SK-N-SH (cell line): ENCODE measurements at regions not wholly inside any gene's neighbourhood (a gene's known extent, or its start where the extent isn't known, plus 50 kb on each side); places are given as distances from the start of the nearest gene placed in this dataset.

Experiments
- CTCF ChIA-PET: fragments of 300-600, 350-600 bp; formaldehyde crosslinking; extraction: SDS; loops from one replicate; lab custom pipeline; 2021; lab: Yijun Ruan, JAX
- POLR2A ChIA-PET: fragments of 350-600 bp; sonication (Branson Sonifier 250); formaldehyde crosslinking; extraction: SDS; loops from one replicate; lab custom pipeline; 2020; ENCODE audit warnings: antibody characterized with exemption, inconsistent platforms; lab: Yijun Ruan, JAX
- DNase-seq: peaks from one replicate; pipeline ENCODE4 v3.0.0; 2012
- H2AFZ ChIP-seq: fragments of 200-600 bp; sonication (generic); 2 replicates; pipeline ENCODE4 v1.8.1; 2016; ENCODE audit warnings: antibody characterized with exemption, mild to moderate bottlenecking, low read depth
- H3F3A ChIP-seq: fragments of 200-600 bp; sonication (generic); replicated peaks from 2 replicates; pipeline ENCODE3; 2016; ENCODE audit warnings: antibody characterized with exemption, mild to moderate bottlenecking; ENCODE audit not compliant: insufficient read depth
- H3K27ac ChIP-seq, 2 experiments: fragments of 200-500 bp in 1 of 2; fragments of 200-600 bp in 1 of 2; sonication (Bioruptor generic) in 1 of 2; sonication (generic), shearing (Covaris generic) in 1 of 2; 2 replicates each; pipeline versions ENCODE4 v1.5.1 to v1.6.1; 2014 to 2016; ENCODE audit warnings: low read depth in 2 of 2, inconsistent platforms in 1 of 2, low read length in 1 of 2, mild to moderate bottlenecking in 1 of 2, mixed read lengths in 1 of 2
- H3K27me3 ChIP-seq: fragments of 200-600 bp; sonication (generic), shearing (Covaris generic); 2 replicates; pipeline ENCODE4 v1.6.1; 2016; ENCODE audit warnings: mixed run types; ENCODE audit not compliant: insufficient read depth
- H3K36me3 ChIP-seq, 2 experiments: fragments of 200-500 bp in 1 of 2; fragments of 200-600 bp in 1 of 2; sonication (Bioruptor generic) in 1 of 2; sonication (generic) in 1 of 2; replicated peaks in 1 of 2; 2 replicates each; pipeline versions ENCODE3 to v1.5.1; 2014 to 2016; ENCODE audit warnings: low read length in 1 of 2, mild to moderate bottlenecking in 1 of 2; ENCODE audit not compliant: insufficient read depth in 2 of 2, control insufficient read depth in 1 of 2
- H3K4me1 ChIP-seq, 2 experiments: fragments of 200-500 bp in 1 of 2; fragments of 200-600 bp in 1 of 2; sonication (Bioruptor generic) in 1 of 2; sonication (generic), shearing (Covaris generic) in 1 of 2; 2 replicates each; pipeline versions ENCODE4 v1.5.1 to v1.6.1; 2014 to 2016; ENCODE audit warnings: low read depth in 1 of 2, low read length in 1 of 2, mixed run types in 1 of 2; ENCODE audit not compliant: insufficient read depth in 2 of 2, control insufficient read depth in 1 of 2
- H3K4me2 ChIP-seq: fragments of 200-600 bp; sonication (generic), shearing (Covaris generic); 2 replicates; pipeline ENCODE4 v1.6.1; 2017; ENCODE audit warnings: mixed run types
- H3K4me3 ChIP-seq, 2 experiments: fragments of 200-500 bp in 1 of 2; fragments of 200-600 bp in 1 of 2; sonication (Bioruptor generic) in 1 of 2; sonication (generic), shearing (Covaris generic) in 1 of 2; 2 replicates each; pipeline versions ENCODE4 v1.5.1 to v1.8.1; 2014 to 2016; ENCODE audit warnings: low read depth in 2 of 2, inconsistent platforms in 1 of 2, low read length in 1 of 2, mild to moderate bottlenecking in 1 of 2, mixed read lengths in 1 of 2, moderate library complexity in 1 of 2
- H3K79me2 ChIP-seq: fragments of 200-600 bp; sonication (generic); 2 replicates; pipeline ENCODE4 v1.8.1; 2017; ENCODE audit warnings: mild to moderate bottlenecking; ENCODE audit not compliant: insufficient read depth
- H3K9ac ChIP-seq: fragments of 200-600 bp; sonication (generic); 2 replicates; pipeline ENCODE4 v1.6.1; 2017; ENCODE audit warnings: mixed run types
- H3K9me2 ChIP-seq: fragments of 200-600 bp; sonication (generic); 2 replicates; pipeline ENCODE4 v1.6.1; 2017; ENCODE audit warnings: mixed run types
- H3K9me3 ChIP-seq: fragments of 200-600 bp; sonication (generic); 2 replicates; pipeline ENCODE4 v1.6.1; 2017; ENCODE audit warnings: mixed run types, mild to moderate bottlenecking, moderate library complexity
- H4K20me1 ChIP-seq: fragments of 200-600 bp; sonication (generic); 2 replicates; pipeline ENCODE4 v1.6.1; 2017; ENCODE audit warnings: mild to moderate bottlenecking, mixed run types; ENCODE audit not compliant: insufficient read depth
- CHD2 ChIP-seq: fragments of 150-350 bp; IDR thresholded peaks from 2 replicates; pipeline ENCODE4 v1.6.1; 2018; ENCODE audit warnings: low read length; ENCODE audit not compliant: partially characterized antibody
- CTCF ChIP-seq: fragments of 200-600 bp; sonication (generic); IDR thresholded peaks from 2 replicates; pipeline ENCODE4 v1.6.1; 2017; ENCODE audit warnings: antibody characterized with exemption, mild to moderate bottlenecking, moderate library complexity
- EP300 ChIP-seq, 2 experiments: IDR thresholded peaks; 2 replicates each; pipeline versions ENCODE4 v1.4.0 to v1.6.1; 2012; ENCODE audit warnings: borderline replicate concordance in 1 of 2, low read depth in 1 of 2, low read length in 1 of 2
- FOSL2 ChIP-seq: IDR thresholded peaks from 2 replicates; pipeline ENCODE4 v1.4.0; 2012; ENCODE audit warnings: low read depth, mild to moderate bottlenecking, moderate library complexity, borderline replicate concordance
- FOXM1 ChIP-seq: IDR thresholded peaks from 2 replicates; pipeline ENCODE4 v1.4.0; 2012; ENCODE audit warnings: low read depth, mild to moderate bottlenecking
- IRF3 ChIP-seq: fragments of 150-350 bp; IDR thresholded peaks from 2 replicates; pipeline ENCODE4 v1.6.1; 2016; ENCODE audit warnings: mild to moderate bottlenecking, low read depth, low read length
- JUND ChIP-seq: IDR thresholded peaks from 2 replicates; pipeline ENCODE4 v1.4.0; 2012
- MEF2A ChIP-seq: IDR thresholded peaks from 2 replicates; pipeline ENCODE4 v1.4.0; 2012; ENCODE audit warnings: low read depth, borderline replicate concordance
- MXI1 ChIP-seq: IDR thresholded peaks from 2 replicates; pipeline ENCODE4 v1.6.1; 2012; ENCODE audit warnings: mild to moderate bottlenecking, low read depth, low read length, improper control_type of control experiment
- NFIC ChIP-seq: IDR thresholded peaks from 2 replicates; pipeline ENCODE4 v1.4.0; 2012; ENCODE audit warnings: borderline replicate concordance
- NRF1 ChIP-seq: IDR thresholded peaks from 2 replicates; pipeline ENCODE4 v1.6.1; 2012; ENCODE audit warnings: low read depth, mild to moderate bottlenecking, low read length
- POLR2AphosphoS5 ChIP-seq: IDR thresholded peaks from 2 replicates; pipeline ENCODE4 v1.6.1; 2012; ENCODE audit warnings: low read depth, low read length
- RCOR1 ChIP-seq: fragments of 150-350 bp; IDR thresholded peaks from 2 replicates; pipeline ENCODE4 v1.6.1; 2017; ENCODE audit warnings: antibody characterized with exemption, low read length
- REST ChIP-seq: IDR thresholded peaks from 2 replicates; pipeline ENCODE4 v1.6.1; 2012; ENCODE audit warnings: mild to moderate bottlenecking, low read depth, low read length, moderate library complexity
- RFX5 ChIP-seq: IDR thresholded peaks from 2 replicates; pipeline ENCODE4 v1.6.1; 2012; ENCODE audit warnings: mild to moderate bottlenecking, improper control_type of control experiment, low read length
- RXRA ChIP-seq: IDR thresholded peaks from 2 replicates; pipeline ENCODE4 v1.4.0; 2012; ENCODE audit warnings: low read depth, mild to moderate bottlenecking, borderline replicate concordance
- SMC3 ChIP-seq: IDR thresholded peaks from 2 replicates; pipeline ENCODE4 v1.6.1; 2012; ENCODE audit warnings: low read depth, low read length, improper control_type of control experiment
- TAF1 ChIP-seq: IDR thresholded peaks from 2 replicates; pipeline ENCODE4 v1.6.1; 2012; ENCODE audit warnings: low read depth, mild to moderate bottlenecking, low read length, moderate library complexity, borderline replicate concordance
- TCF12 ChIP-seq: IDR thresholded peaks from 2 replicates; pipeline ENCODE4 v1.4.0; 2012
- TEAD4 ChIP-seq: IDR thresholded peaks from 2 replicates; pipeline ENCODE4 v1.4.0; 2012; ENCODE audit warnings: mild to moderate bottlenecking, borderline replicate concordance; ENCODE audit not compliant: insufficient read depth
- USF1 ChIP-seq: IDR thresholded peaks from 2 replicates; pipeline ENCODE4 v1.4.0; 2012; ENCODE audit warnings: low read depth, borderline replicate concordance
- USF2 ChIP-seq: fragments of 150-350 bp; IDR thresholded peaks from 2 replicates; pipeline ENCODE4 v1.6.1; 2017; ENCODE audit warnings: antibody characterized with exemption, low read length, low read depth, borderline replicate concordance
- WGBS: methylation state at CpG from one replicate; pipeline ENCODE4 v1.1.6; 2017; ENCODE audit warnings: low lambda C conversion rate; 5-methylcytosine and 5-hydroxymethylcytosine counted together

GRCh38 chrX:9286234-9286633 lies 178.6 kb upstream of the TBL1X start:
- TF ChIP-seq IRF3 (no peak), USF1 (no peak), TAF1 (no peak), CTCF (no peak), SMC3 (no peak), TEAD4 (no peak), EP300 (IDR thresholded peaks at IDR 0.05; ENCODE audit: borderline replicate concordance in 1 of 2, low read depth in 1 of 2, low read length in 1 of 2) (no peak), NRF1 (no peak), NFIC (no peak), CHD2 (no peak), JUND (no peak), RCOR1 (no peak), RXRA (no peak), MEF2A (no peak), FOXM1 (no peak), RFX5 (no peak), POLR2AphosphoS5 (no peak)
- H2AFZ ChIP-seq: no peak overlapping the region
- H3K9me2 ChIP-seq: no peaks in the 10 kb centered on the region
- H3K36me3 ChIP-seq: no peaks in the 10 kb centered on the region
- POLR2A ChIA-PET: no interaction called here
- no peaks in the 10 kb centered on the region for H3K79me2 ChIP-seq
- 21% methylated on average over 3 of the region's 3 CpGs for WGBS
- DNase-seq: no peak
- peaks cover 12% of the 10 kb centered on the region; the same call in 1 of the 2 replicates for H3K27me3 ChIP-seq
- H3K4me1 ChIP-seq: no peaks in the 10 kb centered on the region
- H3K4me2 ChIP-seq: no peak overlapping the region
- H3K9me3 ChIP-seq: no peaks in the 10 kb centered on the region
- no peak overlapping the region for H3K4me3 ChIP-seq
- H4K20me1 ChIP-seq: no peaks in the 10 kb centered on the region
- CTCF ChIA-PET: no interaction called here
- no peak overlapping the region for H3K27ac ChIP-seq
- H3F3A ChIP-seq: no peaks in the 10 kb centered on the region
- H3K9ac ChIP-seq: no peak overlapping the region

GRCh38 chrX:9291629-9292028 lies 173.2 kb upstream of the TBL1X start:
- no peaks in the 10 kb centered on the region for H3K9me2 ChIP-seq
- no peaks in the 10 kb centered on the region for H3K9me3 ChIP-seq
- H3K4me3 ChIP-seq: no peak overlapping the region
- no peaks in the 10 kb centered on the region for H3F3A ChIP-seq
- peaks cover 22% of the 10 kb centered on the region; the same call in 1 of the 2 replicates for H3K27me3 ChIP-seq
- H4K20me1 ChIP-seq: no peaks in the 10 kb centered on the region
- no peak for DNase-seq
- H3K9ac ChIP-seq: no peak overlapping the region
- WGBS: 48% methylated on average over 21 of the region's 22 CpGs
- POLR2A ChIA-PET: no interaction called here
- H3K36me3 ChIP-seq: no peaks in the 10 kb centered on the region
- no peak overlapping the region for H3K27ac ChIP-seq
- H3K79me2 ChIP-seq: no peaks in the 10 kb centered on the region
- no peak overlapping the region for H3K4me2 ChIP-seq
- CTCF ChIA-PET: no interaction called here
- peaks cover 0 to 4% of the 10 kb centered on the region in 2 experiments; a peak in 1 of 4 replicates for H3K4me1 ChIP-seq
- no peak overlapping the region for H2AFZ ChIP-seq
- TF ChIP-seq REST (no peak), SMC3 (no peak), JUND (no peak), TCF12 (no peak), USF2 (no peak), EP300 (IDR thresholded peaks at IDR 0.05; ENCODE audit: borderline replicate concordance in 1 of 2, low read depth in 1 of 2, low read length in 1 of 2) (no peak), RCOR1 (no peak), FOSL2 (no peak), NFIC (no peak), MXI1 (no peak), CHD2 (no peak)
